ENCODE measurements at regions not wholly inside any gene's neighbourhood (a gene's known extent, or its start where the extent isn't known, plus 50 kb on each side); places are given as distances from the start of the nearest gene placed in this dataset.
A peak's percentile ranks its signal among the peaks of the same experiment; 100 is the strongest.

DNA sequence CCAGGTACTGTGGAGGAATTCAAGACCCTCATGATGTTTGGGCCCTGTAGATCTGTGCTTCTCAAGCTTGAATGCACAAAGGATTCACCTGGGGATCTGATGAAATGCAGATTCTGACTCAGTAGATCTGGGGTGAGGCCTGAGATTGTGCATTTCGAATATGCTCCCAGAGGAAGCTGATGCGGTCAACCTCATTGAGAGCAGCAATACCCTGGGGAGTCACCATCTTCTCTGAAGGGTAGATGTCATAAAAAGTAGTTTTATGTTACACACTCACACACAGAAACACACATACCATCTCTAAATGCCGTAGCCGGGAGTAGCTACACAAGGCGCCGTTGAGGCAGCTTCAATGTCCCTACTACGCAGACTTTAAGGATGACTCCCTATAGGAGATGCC lies 55.8 kb upstream of the CPEB4 start:
- no peak for DNase-seq (ENCODE audit: low spot score)

DNA sequence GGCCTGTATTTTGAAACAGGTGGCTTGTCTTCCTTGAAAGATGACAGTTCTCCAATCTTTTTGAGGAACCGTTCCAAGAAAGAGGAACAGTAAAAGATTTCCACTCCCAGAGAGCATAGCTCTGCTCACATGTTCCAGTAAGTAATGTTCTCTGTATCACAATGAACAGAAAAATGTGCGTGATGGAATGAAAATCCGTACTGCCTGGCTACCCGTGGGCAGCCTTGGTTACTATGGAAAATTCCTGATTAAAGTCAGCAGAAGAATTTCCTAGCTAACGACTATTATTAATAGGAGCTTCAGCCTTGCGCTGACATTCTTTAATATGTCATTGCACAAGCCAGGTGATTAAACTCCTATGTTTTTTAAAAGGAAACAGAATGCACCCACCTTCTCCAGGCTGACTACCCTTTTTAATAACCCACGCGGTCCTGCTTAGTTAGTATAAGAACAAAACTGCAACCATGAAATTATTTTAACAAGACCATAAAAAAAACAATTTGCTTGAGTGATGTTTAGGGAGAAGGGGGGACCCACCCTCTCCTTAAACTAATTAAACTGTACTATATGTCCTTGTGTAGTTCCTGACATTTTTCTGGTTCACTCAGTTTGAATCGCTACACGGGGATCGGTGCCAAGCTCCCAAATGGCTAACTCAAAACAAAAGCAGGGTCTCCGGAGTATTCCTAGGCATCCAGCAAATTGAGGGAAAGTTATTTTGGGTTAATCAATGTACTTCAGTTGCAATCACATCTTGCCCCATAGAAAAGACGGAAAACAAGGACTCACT lies 54.8 kb upstream of the CPEB4 start:
- no peak for DNase-seq (ENCODE audit: low spot score)

DNA sequence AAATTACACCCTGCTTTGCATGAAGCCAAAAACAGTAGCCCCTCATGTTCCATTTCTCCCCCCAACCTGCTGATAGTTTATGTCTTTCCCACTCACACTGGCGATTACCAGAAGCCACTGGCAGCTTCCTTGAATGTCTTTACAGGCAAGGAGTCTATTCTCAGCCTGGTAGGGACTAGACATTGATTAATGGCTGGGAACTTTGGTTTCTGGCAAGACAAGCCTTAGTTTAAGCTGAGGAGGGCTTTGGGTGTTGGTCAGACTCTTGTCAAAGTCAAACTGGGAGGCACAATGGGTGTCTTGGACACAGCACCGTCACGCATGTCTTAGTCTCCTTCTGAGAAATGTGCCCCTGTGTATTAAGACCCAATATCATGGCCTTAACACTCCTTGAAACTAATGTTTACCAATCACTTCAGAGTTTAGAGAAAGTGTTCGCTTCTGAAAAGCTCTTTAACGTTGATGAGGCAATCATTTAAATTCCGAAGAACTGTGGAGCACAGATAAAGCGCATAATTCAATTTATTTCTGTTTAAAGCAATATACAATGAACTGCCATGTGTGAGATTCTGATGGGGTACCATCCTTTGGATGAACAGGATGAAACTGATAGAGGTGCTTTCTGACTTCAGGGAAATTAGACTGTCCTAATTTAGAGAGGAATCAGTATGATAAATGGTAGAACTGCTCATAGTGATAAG lies 53.9 kb upstream of the CPEB4 start:
- no peak for DNase-seq (ENCODE audit: low spot score)

DNA sequence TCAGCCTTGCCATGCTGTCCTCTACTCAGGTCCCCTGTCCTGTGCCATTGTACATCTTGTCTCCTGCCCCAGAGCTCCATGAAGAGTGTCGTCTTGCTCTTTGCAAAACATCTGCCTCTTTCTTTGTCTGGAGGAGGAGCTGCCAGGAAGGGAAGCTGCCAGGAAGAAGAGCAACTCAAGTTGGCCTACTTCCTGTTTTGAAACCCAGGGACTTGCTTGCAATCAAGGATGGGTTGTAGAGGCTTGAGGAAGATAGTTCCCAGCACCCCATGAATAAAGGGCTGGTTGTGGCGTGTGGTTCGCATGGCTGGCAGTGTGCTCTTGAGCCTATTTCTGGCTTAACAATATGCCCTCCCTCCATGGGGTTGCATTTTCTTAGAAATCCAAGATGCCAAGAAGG lies 53.0 kb upstream of the CPEB4 start:
- DNase-seq (ENCODE audit: low spot score), result no peak

DNA sequence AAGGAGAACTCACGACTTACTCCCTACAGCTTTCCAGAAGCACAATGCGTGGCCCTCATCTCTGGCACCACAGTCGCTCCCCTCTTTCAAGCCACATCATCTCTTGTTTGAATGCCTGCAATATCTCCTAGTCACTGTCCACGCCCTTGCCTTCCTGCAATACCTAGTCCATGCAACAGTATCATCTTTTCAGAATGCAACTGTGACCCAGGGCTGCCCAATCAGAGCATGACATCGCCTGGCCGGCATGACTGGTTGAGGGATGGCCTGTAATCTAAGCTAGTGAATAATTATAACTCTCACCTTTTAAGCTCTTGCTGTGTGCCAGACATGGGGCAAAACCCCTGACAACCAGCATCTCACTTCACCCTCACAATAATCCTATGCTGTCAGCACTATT lies 52.5 kb upstream of the CPEB4 start:
- DNase-seq (ENCODE audit: low spot score), result peak; percentile 71

DNA sequence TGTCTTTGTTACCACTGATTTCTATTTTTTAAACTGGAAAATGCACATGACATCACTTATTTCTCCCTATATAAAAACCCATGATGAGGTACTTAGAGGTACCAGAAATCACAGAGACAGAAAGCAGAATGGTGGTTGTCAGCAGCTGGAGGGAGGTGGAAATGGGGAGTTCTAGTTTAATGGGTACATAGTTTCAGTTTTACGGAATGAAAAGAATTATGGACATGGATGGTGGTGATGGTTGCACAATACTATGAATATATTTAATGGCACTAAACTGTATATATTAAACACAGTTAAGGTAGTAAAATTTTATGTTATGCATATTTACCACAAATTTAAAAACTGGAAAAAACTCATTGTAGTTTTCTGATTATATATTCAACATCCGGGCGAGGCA lies 50.5 kb upstream of the CPEB4 start:
- no peak for DNase-seq (ENCODE audit: low spot score)

Measured in hematopoietic multipotent progenitor cell treated with erythropoietin and hydrocortisone succinate and interleukin-3 and kit ligand, for 17 days (in vitro differentiated cells).